ENCODE measurements at regions not wholly inside any gene's neighbourhood (a gene's known extent, or its start where the extent isn't known, plus 50 kb on each side); places are given as distances from the start of the nearest gene placed in this dataset.

DNA sequence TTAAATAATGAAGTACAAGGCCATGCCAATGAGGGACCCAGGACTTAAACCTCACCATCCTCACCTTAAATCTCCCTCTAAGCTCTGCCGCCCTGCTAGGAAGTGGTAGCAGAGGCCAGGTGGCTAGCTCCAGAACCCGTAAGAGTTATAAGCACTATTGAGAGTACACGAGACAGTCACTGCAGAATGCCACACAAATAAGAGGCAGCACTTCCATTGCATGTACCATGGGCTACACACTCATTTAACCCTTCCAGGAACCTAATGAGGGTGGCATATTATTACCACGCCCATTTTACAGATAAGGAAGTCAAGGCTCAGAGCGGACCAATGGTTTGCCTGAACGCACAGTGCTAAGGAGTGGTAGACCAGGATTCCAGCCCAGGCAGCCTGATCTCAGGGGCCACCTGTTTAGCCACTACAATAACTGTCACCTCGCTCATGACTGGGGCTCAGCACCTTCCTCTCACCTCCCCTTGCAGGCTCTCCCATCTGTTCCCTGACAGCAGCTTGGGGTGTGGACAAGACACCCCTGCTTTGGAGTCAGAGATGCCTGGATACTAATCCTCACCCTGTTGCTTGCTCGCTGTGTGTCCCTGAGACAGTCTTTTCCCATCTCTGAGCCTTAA is 54.8 kb upstream of the ID3 start:
- DNase-seq: no peak

DNA sequence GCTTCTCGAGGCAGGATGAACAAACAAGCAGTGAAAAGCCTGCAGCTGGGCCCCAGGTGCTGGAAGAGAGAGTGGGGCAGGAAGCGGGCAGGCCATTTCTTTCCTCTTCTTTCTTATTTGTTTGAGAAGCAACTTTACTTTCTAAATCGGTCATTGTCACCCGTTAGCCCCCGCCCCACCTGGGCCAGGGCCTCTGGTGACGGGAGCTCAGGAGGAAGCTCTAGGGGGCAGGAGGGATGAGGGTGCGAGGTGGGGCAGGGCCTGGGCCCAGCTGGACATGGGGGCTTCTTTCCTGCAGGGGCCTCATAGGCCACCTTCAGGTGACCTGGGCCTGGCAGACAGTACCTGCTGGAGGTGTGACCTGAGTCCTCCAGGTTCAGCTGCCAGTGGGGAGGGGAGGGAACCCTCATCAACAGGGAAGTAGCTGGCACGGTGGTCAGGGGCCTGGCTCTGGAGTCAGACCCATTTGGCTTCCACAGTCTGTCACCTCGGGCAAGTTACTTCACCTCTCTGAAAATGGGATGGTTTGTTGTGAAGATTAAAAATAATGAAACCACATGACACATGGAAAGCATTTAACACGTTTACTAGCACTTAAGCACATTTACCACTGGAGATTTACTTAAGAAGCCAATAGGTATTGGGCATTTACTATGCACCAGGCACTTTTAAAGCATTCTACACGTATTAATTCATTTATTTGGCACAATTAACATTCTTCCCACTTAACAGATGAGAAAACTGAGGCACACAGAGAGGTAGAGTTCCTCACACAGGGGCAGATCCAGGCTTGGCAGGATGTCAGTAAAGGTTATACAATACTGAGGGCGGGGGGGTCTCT is 54.1 kb upstream of the ID3 start:
- no peak for DNase-seq

DNA sequence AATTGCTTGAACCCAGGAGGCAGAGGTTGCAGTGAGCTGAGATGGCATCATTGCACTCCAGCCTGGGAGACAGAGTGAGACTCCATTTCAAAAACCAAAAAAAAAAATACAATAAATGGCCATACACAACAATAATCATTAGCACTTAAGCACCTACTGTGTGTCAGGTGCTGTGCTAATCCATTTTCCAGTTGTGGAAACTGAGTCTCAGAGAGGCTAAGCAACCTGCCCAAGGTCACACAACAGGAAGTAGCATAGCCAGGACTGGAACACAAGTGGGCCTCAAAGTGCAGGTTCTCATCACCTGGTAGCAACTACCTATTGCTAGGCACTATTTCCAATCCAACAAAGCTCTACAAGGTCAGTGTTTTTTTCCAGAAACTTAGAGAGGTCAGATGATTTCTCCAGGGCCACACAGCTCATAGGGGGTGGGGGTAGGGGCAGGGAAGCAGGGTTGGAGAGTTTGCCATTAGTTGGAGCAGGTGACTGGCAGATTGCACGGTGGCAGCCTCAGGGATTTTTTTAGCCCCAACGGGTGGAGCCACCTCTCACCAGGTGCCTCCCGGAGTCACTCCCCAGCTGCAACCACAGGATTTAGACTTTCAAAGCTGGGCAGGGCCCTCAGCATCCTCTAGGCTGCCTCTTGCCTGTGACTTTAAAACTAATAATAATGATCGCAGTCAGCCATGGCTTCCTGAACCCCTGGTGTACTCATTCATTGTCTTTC is 52.5 kb upstream of the ID3 start:
- peak; percentile 56 for DNase-seq

DNA sequence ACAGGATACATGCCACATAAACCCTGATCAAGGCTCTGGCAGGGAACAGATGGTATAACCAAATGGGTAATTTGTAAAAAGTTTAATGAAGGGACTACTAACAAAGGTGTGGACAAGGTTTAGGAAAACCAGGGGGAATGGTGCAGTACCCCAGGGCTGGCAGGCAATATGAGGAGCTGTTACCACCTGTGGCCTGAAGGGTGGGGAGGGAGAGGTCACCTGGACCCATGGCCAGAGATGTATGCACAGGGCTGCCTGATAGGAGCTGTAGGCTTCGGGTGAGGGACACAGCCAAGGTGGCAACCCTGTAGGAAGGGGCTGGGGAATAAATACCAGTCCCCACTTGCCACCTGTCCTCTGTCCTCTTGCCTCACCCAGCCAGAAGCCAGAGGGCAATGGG is 51.4 kb upstream of the ID3 start:
- no peak for DNase-seq

DNA sequence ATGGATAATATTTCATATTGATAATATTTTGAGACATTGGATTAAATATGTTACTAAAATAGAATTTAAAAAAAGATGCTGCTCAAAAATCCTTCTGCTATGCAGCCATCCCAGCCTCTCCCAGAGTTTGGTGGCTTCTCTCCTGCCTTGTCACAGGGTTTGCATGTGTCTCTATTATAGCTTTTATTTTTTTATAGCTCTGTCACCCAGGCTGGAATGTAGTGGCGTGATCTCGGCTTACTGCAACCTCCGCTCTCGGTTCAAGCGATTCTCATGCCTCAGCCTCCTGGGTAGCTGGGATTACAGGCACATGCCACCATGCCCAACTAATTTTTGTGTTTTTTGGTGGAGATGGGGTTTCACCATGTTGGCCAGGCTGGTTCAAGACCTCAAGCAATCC is 50.7 kb upstream of the ID3 start:
- DNase-seq: no peak

All from NCI-H2171 (cell line).